HepG2 (cell line): ENCODE measurements at regions not wholly inside any gene's neighbourhood (a gene's known extent, or its start where the extent isn't known, plus 50 kb on each side); places are given as distances from the start of the nearest gene placed in this dataset.

ENCODE experiments used
- RFXANK ChIP-seq: IDR thresholded peaks from 2 replicates; pipeline ENCODE4 v1.6.1; 2016
- ZNF318 ChIP-seq: sonication (generic); formaldehyde crosslinking; IDR thresholded peaks from 2 replicates; pipeline ENCODE4 v1.4.0; 2020; ENCODE audit warnings: mild to moderate bottlenecking, missing genetic modification reagents
- ZNF768 ChIP-seq: sonication (generic); formaldehyde crosslinking; IDR thresholded peaks from 2 replicates; pipeline ENCODE4 v1.4.0; 2020; ENCODE audit warnings: missing genetic modification reagents
- ZNF800 ChIP-seq: sonication (generic); formaldehyde crosslinking; IDR thresholded peaks from 2 replicates; pipeline ENCODE4 v1.4.0; 2020; ENCODE audit warnings: missing genetic modification reagents

GRCh38 chr1:186535388-186536133 lies 74.6 kb upstream of the PDC start (continued):
- TF ChIP-seq ZNF800 (CRISPR knock-in tag): no peak
- no peak for TF ChIP-seq ZNF318
- no peak for TF ChIP-seq RFXANK (CRISPR knock-in tag)
- no peak for TF ChIP-seq ZNF768
- TF ChIP-seq, all 625 proteins: peak for 0
